ENCODE measurements at regions not wholly inside any gene's neighbourhood (a gene's known extent, or its start where the extent isn't known, plus 50 kb on each side); places are given as distances from the start of the nearest gene placed in this dataset.

- peaks cover 0 to 3% (median 0%) of the 10 kb centered on the region in 7 donors for H3K4me1 Mint-ChIP-seq
- POLR2A ChIA-PET, result no interaction called here
- intact Hi-C loops (cut with micrococcal nuclease), result loop anchor here in 1 of 2 donors (1.0 to 5.0 kb wide), 2 partner anchors 122 to 252 kb away; partner anchors contain the start of gene SNX18
- no peaks in the 10 kb centered on the region for H3K27me3 ChIP-seq (ENCODE audit: control insufficient read depth in 2 of 2, insufficient read depth in 2 of 2, low read length in 2 of 2)
- peaks cover 0 to 43% (median 0%) of the 10 kb centered on the region in 5 donors for H3K27me3 Mint-ChIP-seq
- CTCF ChIA-PET, result interaction anchor here (1.0 to 2.0 kb wide), 4 partner anchors 11 to 252 kb away, joined by 3 to 4 read pairs (median 4); partner anchors contain the start of gene SNX18
- no peaks in the 10 kb centered on the region for H3K4me1 ChIP-seq (ENCODE audit: control insufficient read depth in 2 of 2, insufficient read depth in 2 of 2, low read length in 2 of 2)
- H3K27ac Mint-ChIP-seq, result no peak overlapping the region
- H3K4me3 ChIP-seq (ENCODE audit: low read length), result no peak overlapping the region
- H3K9me3 ChIP-seq (ENCODE audit: control insufficient read depth in 2 of 3, low read length in 3 of 3), result no peaks in the 10 kb centered on the region
- no peak for DNase-seq
- no peak for ATAC-seq
- no peaks in the 10 kb centered on the region for H3K36me3 ChIP-seq (ENCODE audit: control insufficient read depth in 2 of 3, insufficient read depth in 3 of 3, low read length in 3 of 3)
- peaks cover 0 to 12% (median 0%) of the 10 kb centered on the region in 11 donors for H3K9me3 Mint-ChIP-seq
- no peak overlapping the region for H3K27ac ChIP-seq (ENCODE audit: low read depth, low read length)
- no peak overlapping the region for H3K4me3 Mint-ChIP-seq
- peaks cover 0 to 17% (median 0%) of the 10 kb centered on the region in 5 donors for H3K36me3 Mint-ChIP-seq
Observed at GRCh38 chr5:54769072-54769471, 216.3 kb downstream of the ESM1 start.

- peaks cover 0 to 15% (median 0%) of the 10 kb centered on the region in 11 donors for H3K9me3 Mint-ChIP-seq
- Histone ChIP-seq H3K36me3 (ENCODE audit: control insufficient read depth in 2 of 3, insufficient read depth in 3 of 3, low read length in 3 of 3) (no peaks in the 10 kb centered on the region), H3K4me1 (ENCODE audit: control insufficient read depth in 2 of 2, insufficient read depth in 2 of 2, low read length in 2 of 2) (no peaks in the 10 kb centered on the region), H3K4me3 (ENCODE audit: low read length) (no peak overlapping the region), H3K27me3 (ENCODE audit: control insufficient read depth in 2 of 2, insufficient read depth in 2 of 2, low read length in 2 of 2) (no peaks in the 10 kb centered on the region), H3K27ac (ENCODE audit: low read depth, low read length) (no peak overlapping the region), H3K9me3 (ENCODE audit: control insufficient read depth in 2 of 3, low read length in 3 of 3) (no peaks in the 10 kb centered on the region)
- DNase-seq (no peak), ATAC-seq (no peak)
- peaks cover 0 to 2% (median 0%) of the 10 kb centered on the region in 7 donors for H3K4me1 Mint-ChIP-seq
- POLR2A ChIA-PET, result interaction anchor here (1.5 kb wide), 1 partner anchor 33 kb away, joined by 3 read pairs; no protein-coding TSS in a partner anchor
- intact Hi-C loops (cut with micrococcal nuclease), result loop anchor here in 1 of 2 donors (5.0 kb wide), 1 partner anchor 119 kb away; no protein-coding TSS in a partner anchor
- H3K27me3 Mint-ChIP-seq, result peaks cover 0 to 33% (median 0%) of the 10 kb centered on the region in 5 donors
- H3K27ac Mint-ChIP-seq, result no peak overlapping the region
- H3K36me3 Mint-ChIP-seq, result peaks cover 0 to 19% (median 0%) of the 10 kb centered on the region in 5 donors
- no peak overlapping the region for H3K4me3 Mint-ChIP-seq
- CTCF ChIA-PET, result interaction anchor here (1.1 kb wide), 1 partner anchor 33 kb away, joined by 3 read pairs; no protein-coding TSS in a partner anchor
Observed at GRCh38 chr5:54766748-54767147, 218.6 kb downstream of the ESM1 start.

GRCh38 chr5:54765165-54766028 is 220.0 kb downstream of the ESM1 start:
- Mint-ChIP-seq H3K9me3 (peaks cover 0 to 15% (median 0%) of the 10 kb centered on the region in 11 donors), H3K4me1 (peaks cover 0 to 10% (median 0%) of the 10 kb centered on the region in 7 donors), H3K36me3 (peaks cover 0 to 19% (median 0%) of the 10 kb centered on the region in 5 donors), H3K27me3 (peaks cover 0 to 26% (median 0%) of the 10 kb centered on the region in 5 donors), H3K27ac (no peak overlapping the region), H3K4me3 (no peak overlapping the region)
- Histone ChIP-seq H3K27ac (ENCODE audit: low read depth, low read length) (no peak overlapping the region), H3K27me3 (ENCODE audit: control insufficient read depth in 2 of 2, insufficient read depth in 2 of 2, low read length in 2 of 2) (no peaks in the 10 kb centered on the region), H3K9me3 (ENCODE audit: control insufficient read depth in 2 of 3, low read length in 3 of 3) (no peaks in the 10 kb centered on the region), H3K36me3 (ENCODE audit: control insufficient read depth in 2 of 3, insufficient read depth in 3 of 3, low read length in 3 of 3) (no peaks in the 10 kb centered on the region), H3K4me3 (ENCODE audit: low read length) (no peak overlapping the region), H3K4me1 (ENCODE audit: control insufficient read depth in 2 of 2, insufficient read depth in 2 of 2, low read length in 2 of 2) (no peaks in the 10 kb centered on the region)
- ChIA-PET POLR2A (interaction anchor here (1.0 to 1.5 kb wide), 2 partner anchors 8 to 32 kb away, joined by 3 read pairs; no protein-coding TSS in a partner anchor), CTCF (no interaction called here)
- intact Hi-C loops (cut with micrococcal nuclease), result loop anchor here in 1 of 2 donors (5.0 kb wide), 1 partner anchor 118 kb away; no protein-coding TSS in a partner anchor
- no peak for DNase-seq
- no peak for ATAC-seq

- H3K36me3 ChIP-seq (ENCODE audit: control insufficient read depth in 2 of 3, insufficient read depth in 3 of 3, low read length in 3 of 3), result no peaks in the 10 kb centered on the region
- DNase-seq (no peak), ATAC-seq (no peak)
- CTCF ChIA-PET, result interaction anchor here (1.1 kb wide), 1 partner anchor 79 kb away, joined by 3 read pairs; no protein-coding TSS in a partner anchor
- H3K27me3 ChIP-seq (ENCODE audit: control insufficient read depth in 2 of 2, insufficient read depth in 2 of 2, low read length in 2 of 2), result no peaks in the 10 kb centered on the region
- Mint-ChIP-seq H3K27ac (no peak overlapping the region), H3K36me3 (peaks cover 0 to 19% (median 0%) of the 10 kb centered on the region in 5 donors), H3K9me3 (peaks cover 0 to 15% (median 0%) of the 10 kb centered on the region in 11 donors), H3K27me3 (peaks cover 0 to 22% (median 0%) of the 10 kb centered on the region in 5 donors), H3K4me3 (no peak overlapping the region), H3K4me1 (peaks cover 0 to 13% (median 0%) of the 10 kb centered on the region in 7 donors)
- H3K9me3 ChIP-seq (ENCODE audit: control insufficient read depth in 2 of 3, low read length in 3 of 3), result no peaks in the 10 kb centered on the region
- H3K27ac ChIP-seq (ENCODE audit: low read depth, low read length), result no peak overlapping the region
- no peaks in the 10 kb centered on the region for H3K4me1 ChIP-seq (ENCODE audit: control insufficient read depth in 2 of 2, insufficient read depth in 2 of 2, low read length in 2 of 2)
- no peak overlapping the region for H3K4me3 ChIP-seq (ENCODE audit: low read length)
- intact Hi-C loops (cut with micrococcal nuclease), result loop anchor here in 1 of 2 donors (5.0 kb wide), 1 partner anchor 117 kb away; no protein-coding TSS in a partner anchor
- POLR2A ChIA-PET, result interaction anchor here (1.0 kb wide), 1 partner anchor 9 kb away, joined by 3 read pairs; no protein-coding TSS in a partner anchor
Observed at GRCh38 chr5:54764102-54765090, 221.0 kb downstream of the ESM1 start.

- CTCF ChIA-PET, result no interaction called here
- Histone ChIP-seq H3K27ac (ENCODE audit: low read depth, low read length) (no peak overlapping the region), H3K4me3 (ENCODE audit: low read length) (no peak overlapping the region), H3K36me3 (ENCODE audit: control insufficient read depth in 2 of 3, insufficient read depth in 3 of 3, low read length in 3 of 3) (no peaks in the 10 kb centered on the region), H3K4me1 (ENCODE audit: control insufficient read depth in 2 of 2, insufficient read depth in 2 of 2, low read length in 2 of 2) (peaks cover 7 to 8% of the 10 kb centered on the region in 2 donors), H3K9me3 (ENCODE audit: control insufficient read depth in 2 of 3, low read length in 3 of 3) (no peaks in the 10 kb centered on the region), H3K27me3 (ENCODE audit: control insufficient read depth in 2 of 2, insufficient read depth in 2 of 2, low read length in 2 of 2) (no peaks in the 10 kb centered on the region)
- POLR2A ChIA-PET, result interaction anchor here (0.6 to 2.9 kb wide), 3 partner anchors 10 to 80 kb away, joined by 3 to 11 read pairs (median 3); no protein-coding TSS in a partner anchor
- no peak for ATAC-seq
- peaks cover 0 to 5% (median 0%) of the 10 kb centered on the region in 11 donors for H3K9me3 Mint-ChIP-seq
- peaks cover 0 to 8% (median 0%) of the 10 kb centered on the region in 5 donors for H3K27me3 Mint-ChIP-seq
- intact Hi-C loops (cut with micrococcal nuclease), result no loop called here
- H3K4me1 Mint-ChIP-seq, result peaks cover 9 to 26% (median 10%) of the 10 kb centered on the region in 7 donors
- no peak overlapping the region for H3K27ac Mint-ChIP-seq
- DNase-seq, result no peak
- H3K4me3 Mint-ChIP-seq, result no peak overlapping the region
- H3K36me3 Mint-ChIP-seq, result peaks cover 0 to 8% (median 0%) of the 10 kb centered on the region in 5 donors
Observed at GRCh38 chr5:54761213-54761701, 224.1 kb downstream of the ESM1 start.
